ENCODE measurements at regions not wholly inside any gene's neighbourhood (a gene's known extent, or its start where the extent isn't known, plus 50 kb on each side); places are given as distances from the start of the nearest gene placed in this dataset.
"Not testable (repeated sequence)": the region's sequence is repeated elsewhere in the genome, so short reads cannot be mapped to it uniquely, and the experiment has no call there.

GRCh38 chr22:11066458-11067285 is 4461.3 kb upstream of the OR11H1 start:
- no peak; the same call in 2 of the 3 replicates for ATAC-seq
- TF ChIP-seq RARB (CRISPR knock-in tag; IDR thresholded peaks at IDR 0.05) (no peak), PPARA (CRISPR knock-in tag; IDR thresholded peaks at IDR 0.05; ENCODE audit: borderline replicate concordance) (no peak), ZNF565 (CRISPR knock-in tag; conservative IDR thresholded peaks at IDR 0.05; ENCODE audit: low read depth) (no peak), ZC3H10 (CRISPR knock-in tag; IDR thresholded peaks at IDR 0.05) (no peak), OSR1 (CRISPR knock-in tag; IDR thresholded peaks at IDR 0.05) (no peak), ZFP30 (CRISPR knock-in tag; IDR thresholded peaks at IDR 0.05) (no peak), ISL1 (CRISPR knock-in tag; IDR thresholded peaks at IDR 0.05) (no peak)
- TF ChIP-seq, protein P1, sequence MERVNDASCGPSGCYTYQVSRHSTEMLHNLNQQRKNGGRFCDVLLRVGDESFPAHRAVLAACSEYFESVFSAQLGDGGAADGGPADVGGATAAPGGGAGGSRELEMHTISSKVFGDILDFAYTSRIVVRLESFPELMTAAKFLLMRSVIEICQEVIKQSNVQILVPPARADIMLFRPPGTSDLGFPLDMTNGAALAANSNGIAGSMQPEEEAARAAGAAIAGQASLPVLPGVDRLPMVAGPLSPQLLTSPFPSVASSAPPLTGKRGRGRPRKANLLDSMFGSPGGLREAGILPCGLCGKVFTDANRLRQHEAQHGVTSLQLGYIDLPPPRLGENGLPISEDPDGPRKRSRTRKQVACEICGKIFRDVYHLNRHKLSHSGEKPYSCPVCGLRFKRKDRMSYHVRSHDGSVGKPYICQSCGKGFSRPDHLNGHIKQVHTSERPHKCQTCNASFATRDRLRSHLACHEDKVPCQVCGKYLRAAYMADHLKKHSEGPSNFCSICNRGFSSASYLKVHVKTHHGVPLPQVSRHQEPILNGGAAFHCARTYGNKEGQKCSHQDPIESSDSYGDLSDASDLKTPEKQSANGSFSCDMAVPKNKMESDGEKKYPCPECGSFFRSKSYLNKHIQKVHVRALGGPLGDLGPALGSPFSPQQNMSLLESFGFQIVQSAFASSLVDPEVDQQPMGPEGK (CRISPR knock-in tag; IDR thresholded peaks at IDR 0.05; ENCODE audit: borderline replicate concordance), result no peak

- not testable (repeated sequence) for ATAC-seq
These were observed 4460.6 kb upstream of the OR11H1 start for GRCh38 chr22:11067286-11067871.

- not testable (repeated sequence) for ATAC-seq
These were observed 4460.1 kb upstream of the OR11H1 start for GRCh38 chr22:11067937-11068336.

GRCh38 chr22:11068406-11068805 is 4459.6 kb upstream of the OR11H1 start:
- not testable (repeated sequence) for ATAC-seq

Measured in SK-N-SH treated with all-trans-retinoic acid at 6 μM for 48 hours (cell line).